ENCODE measurements at regions not wholly inside any gene's neighbourhood (a gene's known extent, or its start where the extent isn't known, plus 50 kb on each side); places are given as distances from the start of the nearest gene placed in this dataset.
"Not testable (repeated sequence)": the region's sequence is repeated elsewhere in the genome, so short reads cannot be mapped to it uniquely, and the experiment has no call there.

DNA sequence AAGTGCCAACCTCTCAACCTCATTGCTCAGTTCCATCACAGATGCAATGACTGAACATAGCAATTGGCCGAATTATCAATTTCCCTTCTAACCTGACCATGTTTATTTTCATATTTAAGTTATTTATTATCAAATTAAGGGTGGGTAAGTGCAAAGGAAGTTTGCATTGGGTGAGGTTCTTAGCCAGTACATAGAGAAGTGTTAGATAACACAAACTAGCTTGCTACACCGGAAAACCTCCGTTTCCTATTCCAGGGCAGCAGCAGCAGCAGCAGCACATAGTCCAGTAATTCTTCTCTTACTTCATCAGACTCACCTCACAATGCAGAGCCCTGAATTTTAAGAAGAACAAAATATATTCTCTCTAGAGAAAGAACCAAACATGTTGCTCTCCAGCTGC lies 200.5 kb upstream of the OR4E1 start:
- no peak for DNase-seq

GRCh38 chr14:21868442-21869046 lies 194.9 kb upstream of the OR4E1 start:
- peak; percentile 68 to 80 for DNase-seq

- DNase-seq, result no peak
Observed at GRCh38 chr14:21867541-21867940, 193.9 kb upstream of the OR4E1 start.

DNA sequence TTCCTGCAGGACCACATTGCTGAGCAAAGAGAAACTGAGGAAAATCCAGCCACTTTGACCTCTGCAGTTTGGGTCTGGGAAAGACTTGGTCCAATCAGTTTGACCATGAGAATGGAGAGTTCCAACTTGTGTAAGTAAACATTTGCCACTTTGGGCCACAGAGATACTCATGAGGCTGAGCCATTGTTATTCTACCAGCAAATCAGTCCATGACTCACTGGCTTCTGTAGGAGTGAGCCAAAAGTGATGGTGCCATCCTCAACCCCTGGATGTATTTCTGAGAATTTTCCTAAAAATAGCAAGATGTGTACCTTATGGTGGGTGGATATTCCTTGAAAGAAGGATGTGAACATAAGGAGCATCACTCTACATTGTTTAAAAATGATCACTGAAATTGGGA lies 192.9 kb upstream of the OR4E1 start:
- DNase-seq, result no peak

GRCh38 chr14:21863289-21863688 lies 189.7 kb upstream of the OR4E1 start:
- no peak for DNase-seq

DNA sequence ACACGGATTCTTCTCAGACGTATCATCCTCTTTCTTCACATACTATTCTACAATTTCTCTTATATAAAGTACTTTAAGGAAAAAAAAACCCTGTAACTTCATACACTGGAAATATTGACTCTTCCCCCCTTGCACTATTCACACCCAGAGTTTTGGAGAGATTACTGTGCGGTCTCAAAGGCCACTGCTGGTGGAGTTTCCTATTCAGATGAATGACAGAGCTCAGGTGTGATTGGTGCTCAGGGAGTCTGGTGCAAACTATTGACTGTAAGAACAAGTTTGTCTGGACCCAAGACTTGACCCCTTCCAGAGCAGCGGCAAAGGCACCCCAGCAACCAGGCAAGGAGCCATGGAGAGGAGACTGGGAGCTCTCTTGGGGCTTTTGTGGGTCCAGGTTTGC lies 187.5 kb upstream of the OR4E1 start:
- no peak for DNase-seq

DNA sequence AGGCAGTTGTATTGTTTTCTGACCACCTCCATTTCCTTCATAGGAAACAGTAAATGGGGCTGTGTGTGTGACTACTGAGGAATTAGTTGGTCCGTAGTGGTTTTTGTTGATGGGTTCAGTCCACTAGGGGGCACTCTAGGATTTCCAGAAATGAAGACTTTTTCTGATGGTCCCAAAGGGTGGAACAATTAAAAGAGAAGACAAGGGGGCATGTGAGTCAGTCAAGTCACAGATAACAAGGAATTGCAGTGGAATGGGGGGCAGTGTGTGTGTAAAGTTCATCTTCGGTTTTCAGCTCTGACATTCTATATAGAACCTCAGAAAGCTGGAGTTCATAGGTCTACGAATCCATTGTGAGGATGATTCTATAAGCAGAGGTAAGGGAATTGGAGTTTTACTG lies 186.6 kb upstream of the OR4E1 start:
- DNase-seq, result peak in 1 of 2 experiments; percentile 35

DNA sequence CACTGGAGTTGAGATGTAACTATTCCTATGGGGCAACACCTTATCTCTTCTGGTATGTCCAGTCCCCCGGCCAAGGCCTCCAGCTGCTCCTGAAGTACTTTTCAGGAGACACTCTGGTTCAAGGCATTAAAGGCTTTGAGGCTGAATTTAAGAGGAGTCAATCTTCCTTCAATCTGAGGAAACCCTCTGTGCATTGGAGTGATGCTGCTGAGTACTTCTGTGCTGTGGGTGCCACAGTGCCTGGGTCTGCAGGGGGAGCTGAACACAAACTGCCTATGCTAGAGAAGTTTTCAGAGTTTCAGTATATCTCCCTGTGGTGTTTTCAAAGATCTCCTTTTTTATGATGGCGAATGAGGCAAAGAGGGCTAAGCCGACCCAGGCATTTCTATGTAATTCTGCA lies 179.2 kb upstream of the OR4E1 start:
- no peak for DNase-seq

DNA sequence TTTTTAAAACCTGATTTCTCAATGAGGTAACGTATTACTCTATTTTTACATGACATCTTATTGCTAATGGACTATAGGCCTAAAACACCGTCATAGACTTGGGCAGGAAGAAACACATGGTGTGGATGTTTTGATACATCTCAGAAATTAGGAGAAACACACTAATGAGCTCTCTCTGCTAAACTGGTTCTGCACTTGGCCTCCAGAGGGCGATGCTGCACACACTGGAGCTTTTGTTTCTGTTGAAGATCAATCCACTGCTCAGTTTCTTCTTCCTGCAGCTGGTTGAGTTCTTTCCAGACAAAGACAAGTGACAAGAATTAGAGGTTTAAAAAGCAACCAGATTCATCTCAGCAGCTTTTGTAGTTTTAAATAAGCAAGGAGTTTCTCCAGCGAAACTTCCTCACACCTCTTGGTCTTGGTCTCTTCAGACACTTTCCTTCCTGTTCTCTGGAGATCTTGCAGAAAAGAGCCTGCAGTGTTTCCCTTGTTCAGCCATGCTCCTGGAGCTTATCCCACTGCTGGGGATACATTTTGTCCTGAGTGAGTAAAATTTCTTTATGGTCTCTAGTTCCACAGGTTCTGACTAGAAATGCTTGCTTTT lies 178.5 kb upstream of the OR4E1 start:
- peak; percentile 58 to 62 for DNase-seq

GRCh38 chr14:21846902-21847301 lies 173.3 kb upstream of the OR4E1 start:
- peak; percentile 15 to 28 for DNase-seq

GRCh38 chr14:21846227-21846885 lies 172.7 kb upstream of the OR4E1 start:
- DNase-seq, result peak; percentile 64 to 70

GRCh38 chr14:21840765-21841164 lies 167.1 kb upstream of the OR4E1 start:
- no peak for DNase-seq

GRCh38 chr14:21833836-21834235 lies 160.2 kb upstream of the OR4E1 start:
- no peak for DNase-seq

GRCh38 chr14:21825845-21826244 lies 152.2 kb upstream of the OR4E1 start:
- DNase-seq, result no peak

DNA sequence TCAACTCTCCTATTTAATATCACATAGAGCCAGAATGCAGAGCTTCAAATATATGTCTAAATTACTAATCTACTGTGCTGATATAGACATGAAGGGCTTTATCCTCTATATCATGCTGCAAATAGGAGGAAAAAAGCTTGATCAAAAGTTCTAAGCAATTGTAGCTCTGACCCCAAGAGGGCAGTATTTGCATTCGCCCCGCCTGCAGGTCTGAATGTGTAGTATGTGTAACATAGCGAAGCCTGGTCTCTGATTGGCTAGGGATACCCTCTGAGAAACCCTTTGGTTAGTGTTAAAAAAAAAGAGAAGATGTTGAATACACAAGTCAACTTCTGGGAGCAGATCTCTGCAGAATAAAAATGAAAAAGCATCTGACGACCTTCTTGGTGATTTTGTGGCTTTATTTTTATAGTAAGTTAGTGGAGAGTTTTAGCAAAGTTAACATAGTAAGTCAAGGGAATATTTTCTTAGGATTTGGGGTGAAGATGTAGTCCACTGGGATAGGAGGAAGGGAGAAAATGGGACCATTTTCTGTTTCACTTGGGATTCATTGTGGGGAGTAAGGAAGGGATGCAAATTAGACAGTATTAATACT lies 151.6 kb upstream of the OR4E1 start:
- peak; percentile 28 to 42 for DNase-seq

DNA sequence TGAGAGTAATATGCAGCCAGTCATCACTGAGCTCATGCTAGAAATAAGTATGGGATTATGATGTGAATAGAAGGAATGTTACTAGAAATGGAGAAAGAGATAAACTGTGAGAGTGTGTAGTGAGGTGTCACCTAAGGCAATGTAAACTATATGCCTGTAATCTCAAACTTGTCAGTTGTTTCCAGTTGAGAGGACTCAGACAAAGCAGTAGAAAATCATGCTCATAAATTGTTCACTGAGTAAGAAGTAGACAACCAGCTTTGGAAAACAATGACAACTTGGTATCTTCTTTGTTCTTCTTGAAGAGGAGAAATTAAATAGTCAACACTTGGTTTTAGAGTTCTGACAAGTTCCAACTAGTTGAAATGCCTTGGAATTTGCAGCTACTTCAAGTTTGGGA lies 148.5 kb upstream of the OR4E1 start:
- DNase-seq, result no peak

GRCh38 chr14:21820631-21821030 lies 147.0 kb upstream of the OR4E1 start:
- no peak for DNase-seq

DNA sequence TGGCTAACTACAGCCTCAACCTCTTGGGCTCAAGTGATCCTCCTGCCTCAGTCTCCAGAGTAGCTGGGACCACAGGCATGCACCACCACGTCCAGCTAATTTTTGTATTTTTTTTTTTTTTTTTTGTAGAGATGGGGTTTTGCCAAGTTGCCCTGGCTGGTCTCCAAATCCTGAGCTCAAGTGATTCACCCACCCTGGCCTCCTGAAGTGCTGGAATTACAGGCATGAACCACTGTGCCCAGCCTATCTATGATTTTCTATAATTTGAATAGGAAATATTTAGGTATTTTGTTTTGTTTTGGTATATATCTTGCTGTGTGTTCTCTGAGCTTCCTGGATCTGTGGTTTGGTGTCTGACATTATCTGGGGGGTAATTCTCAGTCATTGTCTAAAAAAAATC lies 146.3 kb upstream of the OR4E1 start:
- not testable (repeated sequence) for DNase-seq

DNA sequence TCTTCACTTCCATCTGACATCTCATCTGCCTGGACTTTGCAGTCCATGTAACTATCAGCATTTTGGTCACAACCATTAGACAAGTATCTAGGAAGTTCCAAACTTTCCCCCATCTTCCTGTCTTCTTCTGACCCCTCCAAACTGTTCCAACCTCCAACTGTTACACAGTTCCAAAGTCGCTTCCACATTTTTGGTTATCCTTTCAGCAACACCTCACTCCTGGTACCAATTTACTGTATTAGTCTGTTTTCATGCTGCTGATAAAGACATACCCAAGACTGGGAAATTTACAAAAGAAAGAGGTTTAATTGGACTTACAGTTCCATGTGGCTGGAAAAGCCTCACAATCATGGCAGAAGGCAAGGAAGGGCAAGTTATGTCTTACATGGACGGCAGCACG lies 143.4 kb upstream of the OR4E1 start:
- not testable (repeated sequence) for DNase-seq

GRCh38 chr14:21807975-21808374 lies 134.4 kb upstream of the OR4E1 start:
- DNase-seq, result no peak

- DNase-seq, result no peak
Observed at GRCh38 chr14:21804981-21805380, 131.4 kb upstream of the OR4E1 start.

DNA sequence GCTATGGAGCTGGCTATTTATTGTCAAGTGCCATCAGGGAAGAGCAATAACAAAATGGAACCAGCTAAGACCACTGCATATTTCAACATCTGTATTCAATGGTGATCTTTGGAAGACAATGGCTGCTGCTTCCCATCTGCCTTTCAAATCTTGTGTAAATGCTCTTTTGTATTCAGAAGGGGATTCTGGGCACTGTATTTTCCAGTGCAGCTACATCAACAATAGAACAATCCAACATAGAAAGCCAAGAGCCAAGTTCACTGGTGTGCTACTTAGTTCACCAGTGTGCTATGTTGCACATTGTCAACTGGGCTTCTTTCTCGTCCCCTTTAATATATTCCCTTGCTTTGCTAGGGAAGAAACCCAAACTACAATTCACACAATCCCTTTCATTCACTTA lies 128.8 kb upstream of the OR4E1 start:
- no peak for DNase-seq

DNA sequence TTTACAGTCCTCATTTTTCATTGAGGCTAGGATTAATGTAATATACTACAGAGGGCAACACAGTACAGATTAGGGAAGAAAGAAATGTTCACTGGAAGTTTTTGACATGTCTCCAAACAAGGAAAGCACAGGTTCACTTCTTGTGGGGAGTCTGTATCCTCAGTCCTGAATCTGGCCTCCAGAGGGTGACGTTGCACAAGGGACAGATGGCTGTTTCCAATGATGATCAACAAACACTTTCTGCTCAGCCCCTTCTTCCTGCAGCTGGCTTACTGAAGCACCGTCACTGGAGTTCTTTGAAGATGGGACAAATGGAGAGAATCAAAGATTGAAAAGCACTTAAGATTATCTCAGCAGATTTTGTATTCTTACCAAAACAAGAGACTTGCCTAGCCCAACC lies 123.3 kb upstream of the OR4E1 start:
- no peak for DNase-seq

DNA sequence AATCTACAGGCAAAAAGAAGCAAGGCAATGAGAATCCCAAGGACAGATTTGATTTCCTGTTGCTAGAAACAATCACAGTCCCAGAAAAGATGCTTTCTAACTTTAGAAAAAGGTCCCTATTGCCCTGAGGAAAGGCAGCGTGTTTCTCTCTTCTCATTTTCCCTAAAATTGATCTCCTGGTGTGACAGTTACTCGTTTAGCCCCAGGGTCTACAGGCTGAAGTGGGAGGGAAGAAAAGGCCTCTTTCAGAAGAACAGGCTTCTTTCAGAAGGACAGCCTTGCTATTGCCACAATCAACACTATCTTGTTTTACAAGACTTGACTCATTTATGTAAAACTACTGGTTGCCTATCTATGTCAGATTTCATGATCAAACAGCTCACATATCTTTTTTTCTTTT lies 121.8 kb upstream of the OR4E1 start:
- DNase-seq, result no peak

Measured in stimulated activated CD4-positive, alpha-beta T cell treated with anti-CD3 and anti-CD28 coated beads, Interleukin-4, amount 100 ng/mL, for 4 hours (primary cell).